ENCODE measurements at regions not wholly inside any gene's neighbourhood (a gene's known extent, or its start where the extent isn't known, plus 50 kb on each side); places are given as distances from the start of the nearest gene placed in this dataset.

DNA sequence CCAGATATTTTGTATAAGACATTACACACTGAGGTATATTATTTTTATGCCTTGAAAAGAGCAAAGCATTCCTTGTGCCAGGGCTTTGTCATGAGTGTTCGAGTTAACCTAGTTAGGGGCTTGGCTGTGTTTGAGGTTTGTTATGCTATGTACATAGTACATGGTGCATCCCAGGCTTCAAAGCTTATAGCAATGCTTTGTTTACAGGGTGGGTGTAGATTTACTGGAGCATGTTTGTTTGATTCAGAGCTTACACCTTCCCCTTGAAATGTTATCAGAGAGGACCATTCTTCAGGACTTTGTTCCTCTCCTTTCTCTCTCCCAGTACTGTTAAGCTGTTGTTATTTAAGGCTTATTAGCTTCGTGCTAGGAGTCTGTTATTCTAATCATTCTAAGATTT lies 738.7 kb upstream of the LRRTM4 start:
- TF ChIP-seq, protein P1, sequence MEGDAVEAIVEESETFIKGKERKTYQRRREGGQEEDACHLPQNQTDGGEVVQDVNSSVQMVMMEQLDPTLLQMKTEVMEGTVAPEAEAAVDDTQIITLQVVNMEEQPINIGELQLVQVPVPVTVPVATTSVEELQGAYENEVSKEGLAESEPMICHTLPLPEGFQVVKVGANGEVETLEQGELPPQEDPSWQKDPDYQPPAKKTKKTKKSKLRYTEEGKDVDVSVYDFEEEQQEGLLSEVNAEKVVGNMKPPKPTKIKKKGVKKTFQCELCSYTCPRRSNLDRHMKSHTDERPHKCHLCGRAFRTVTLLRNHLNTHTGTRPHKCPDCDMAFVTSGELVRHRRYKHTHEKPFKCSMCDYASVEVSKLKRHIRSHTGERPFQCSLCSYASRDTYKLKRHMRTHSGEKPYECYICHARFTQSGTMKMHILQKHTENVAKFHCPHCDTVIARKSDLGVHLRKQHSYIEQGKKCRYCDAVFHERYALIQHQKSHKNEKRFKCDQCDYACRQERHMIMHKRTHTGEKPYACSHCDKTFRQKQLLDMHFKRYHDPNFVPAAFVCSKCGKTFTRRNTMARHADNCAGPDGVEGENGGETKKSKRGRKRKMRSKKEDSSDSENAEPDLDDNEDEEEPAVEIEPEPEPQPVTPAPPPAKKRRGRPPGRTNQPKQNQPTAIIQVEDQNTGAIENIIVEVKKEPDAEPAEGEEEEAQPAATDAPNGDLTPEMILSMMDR (conservative IDR thresholded peaks at IDR 0.05) = no peak
- TF ChIP-seq EZH2 (IDR thresholded peaks at IDR 0.05; ENCODE audit: low read depth) = no peak

All from PC-9 (cell line).